Astrocyte of the cerebellum (primary cell): ENCODE measurements at regions not wholly inside any gene's neighbourhood (a gene's known extent, or its start where the extent isn't known, plus 50 kb on each side); places are given as distances from the start of the nearest gene placed in this dataset.

ENCODE experiments used
- DNase-seq: peaks from one replicate; pipeline ENCODE4 v3.0.0-alpha.2; 2011; ENCODE audit warnings: low read depth
- H3K4me3 ChIP-seq: 2 replicates; pipeline ENCODE4 v1.5.1; 2011; ENCODE audit warnings: mild to moderate bottlenecking, low read depth, low read length, moderate library complexity
- in situ Hi-C: cut with HindIII; loops from 2 replicates; pipeline ENCODE4 v1.10.0; 2017; ENCODE audit warnings: low sequenced_read_pairs
- TF ChIP-seq, protein P1 (sequence below): IDR thresholded peaks from 2 replicates; pipeline ENCODE4 v1.5.1; 2012; ENCODE audit warnings: low read length, low read depth, moderate library complexity, mild to moderate bottlenecking; ENCODE audit errors: missing control alignments

DNA sequence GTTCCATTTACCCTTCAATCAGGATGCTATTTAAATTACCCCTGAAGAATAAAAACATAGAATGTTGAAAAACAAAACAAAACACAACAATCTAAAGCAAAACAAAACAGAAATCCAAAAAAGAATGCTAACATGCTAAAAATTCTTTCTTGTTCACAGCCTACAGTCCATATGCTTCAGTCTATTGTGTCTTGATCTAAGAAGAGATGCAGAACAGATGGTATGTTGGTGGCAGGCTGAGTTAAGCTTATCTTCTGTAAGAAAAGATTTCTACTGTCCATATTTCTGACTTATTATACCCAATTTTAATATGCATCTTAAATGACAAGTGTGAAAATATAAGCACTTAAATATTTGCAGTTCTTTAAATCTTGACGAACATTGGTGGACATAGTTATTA, 356.1 kb upstream of the SLITRK1 start:
- in situ Hi-C loops, result no loop called here
- H3K4me3 ChIP-seq, result no peak overlapping the region
- TF ChIP-seq, protein P1, sequence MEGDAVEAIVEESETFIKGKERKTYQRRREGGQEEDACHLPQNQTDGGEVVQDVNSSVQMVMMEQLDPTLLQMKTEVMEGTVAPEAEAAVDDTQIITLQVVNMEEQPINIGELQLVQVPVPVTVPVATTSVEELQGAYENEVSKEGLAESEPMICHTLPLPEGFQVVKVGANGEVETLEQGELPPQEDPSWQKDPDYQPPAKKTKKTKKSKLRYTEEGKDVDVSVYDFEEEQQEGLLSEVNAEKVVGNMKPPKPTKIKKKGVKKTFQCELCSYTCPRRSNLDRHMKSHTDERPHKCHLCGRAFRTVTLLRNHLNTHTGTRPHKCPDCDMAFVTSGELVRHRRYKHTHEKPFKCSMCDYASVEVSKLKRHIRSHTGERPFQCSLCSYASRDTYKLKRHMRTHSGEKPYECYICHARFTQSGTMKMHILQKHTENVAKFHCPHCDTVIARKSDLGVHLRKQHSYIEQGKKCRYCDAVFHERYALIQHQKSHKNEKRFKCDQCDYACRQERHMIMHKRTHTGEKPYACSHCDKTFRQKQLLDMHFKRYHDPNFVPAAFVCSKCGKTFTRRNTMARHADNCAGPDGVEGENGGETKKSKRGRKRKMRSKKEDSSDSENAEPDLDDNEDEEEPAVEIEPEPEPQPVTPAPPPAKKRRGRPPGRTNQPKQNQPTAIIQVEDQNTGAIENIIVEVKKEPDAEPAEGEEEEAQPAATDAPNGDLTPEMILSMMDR, result no peak
- DNase-seq, result no peak

DNA sequence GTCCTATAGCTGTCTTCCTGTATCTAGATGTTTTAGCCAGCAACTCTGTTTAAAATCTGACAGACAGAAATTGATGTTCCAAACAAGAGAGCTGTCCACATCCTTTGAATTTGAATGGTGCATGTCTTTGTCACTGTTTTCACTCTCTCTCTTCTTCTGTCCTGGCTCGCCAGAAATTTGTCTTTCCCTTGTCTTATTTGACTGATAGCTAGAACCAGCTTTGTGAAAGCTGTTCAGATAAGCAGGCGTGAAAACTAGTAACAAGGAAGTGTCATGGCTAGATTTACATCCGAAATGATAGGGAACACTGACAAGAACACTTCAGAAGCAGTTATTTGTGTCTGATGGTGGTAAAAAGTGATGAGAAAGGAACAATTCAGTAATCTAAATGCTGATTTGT, 354.9 kb upstream of the SLITRK1 start:
- DNase-seq, result no peak
- H3K4me3 ChIP-seq, result no peak overlapping the region
- TF ChIP-seq, protein P1, result no peak
- in situ Hi-C loops, result no loop called here

DNA sequence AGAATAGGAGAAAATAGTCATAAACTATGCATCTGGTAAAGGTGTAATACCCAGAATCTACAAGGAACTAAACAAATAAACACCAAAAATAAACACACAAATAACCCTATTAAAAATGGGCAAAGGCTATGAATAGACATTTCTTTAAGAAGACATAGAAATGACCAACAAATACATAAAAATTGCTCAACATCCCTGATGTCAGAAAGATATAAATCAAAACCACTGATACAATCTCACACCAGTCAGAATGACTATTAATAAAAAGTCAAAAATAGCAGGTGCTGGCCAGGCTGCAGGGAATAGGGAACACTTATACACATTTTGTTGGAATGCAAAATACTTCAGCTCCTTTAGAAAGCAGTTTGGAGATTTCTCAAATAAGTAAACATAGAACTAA, 352.1 kb upstream of the SLITRK1 start:
- DNase-seq, result no peak
- TF ChIP-seq, protein P1, result no peak
- no peak overlapping the region for H3K4me3 ChIP-seq
- in situ Hi-C loops, result no loop called here

DNA sequence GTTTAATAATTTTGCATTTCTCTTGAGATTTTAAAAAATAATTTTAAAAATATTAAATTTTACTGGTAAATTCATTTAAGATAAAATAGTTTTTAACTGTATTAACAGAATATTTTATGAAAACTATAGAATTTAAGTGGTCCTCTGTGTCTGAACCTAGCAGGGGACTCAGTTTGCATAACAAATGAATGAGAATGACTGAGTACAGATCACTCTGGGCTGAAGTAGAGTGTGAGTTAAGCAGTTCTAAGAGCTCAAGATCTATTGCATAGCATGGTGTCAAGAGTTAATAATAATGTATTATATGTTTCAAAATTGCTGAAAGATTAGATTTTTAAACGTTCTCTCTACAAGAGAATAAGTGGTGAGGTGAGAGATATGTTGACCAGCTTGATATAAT, 348.3 kb upstream of the SLITRK1 start:
- TF ChIP-seq, protein P1, result no peak
- DNase-seq, result no peak
- in situ Hi-C loops, result no loop called here
- H3K4me3 ChIP-seq, result no peak overlapping the region

DNA sequence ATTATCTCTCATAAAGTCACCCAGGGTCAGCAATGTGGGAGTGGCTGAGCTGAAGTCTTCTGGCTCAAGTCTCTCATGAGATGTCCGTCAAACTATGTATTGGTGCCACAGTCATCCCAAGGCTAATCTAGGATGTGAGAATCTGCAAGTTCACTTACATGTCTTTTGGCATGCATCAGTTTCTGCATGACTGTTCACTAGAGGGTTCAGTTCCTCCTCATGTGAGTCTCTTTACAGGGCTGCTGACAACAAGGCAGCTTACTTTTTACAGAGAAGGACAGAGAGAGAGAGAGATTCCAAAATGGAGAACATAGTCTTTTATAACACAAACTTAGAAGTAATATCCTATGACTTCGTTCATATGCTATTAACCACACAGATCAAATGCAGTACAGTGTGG, 328.8 kb upstream of the SLITRK1 start:
- TF ChIP-seq, protein P1, result no peak
- in situ Hi-C loops, result no loop called here
- no peak for DNase-seq

DNA sequence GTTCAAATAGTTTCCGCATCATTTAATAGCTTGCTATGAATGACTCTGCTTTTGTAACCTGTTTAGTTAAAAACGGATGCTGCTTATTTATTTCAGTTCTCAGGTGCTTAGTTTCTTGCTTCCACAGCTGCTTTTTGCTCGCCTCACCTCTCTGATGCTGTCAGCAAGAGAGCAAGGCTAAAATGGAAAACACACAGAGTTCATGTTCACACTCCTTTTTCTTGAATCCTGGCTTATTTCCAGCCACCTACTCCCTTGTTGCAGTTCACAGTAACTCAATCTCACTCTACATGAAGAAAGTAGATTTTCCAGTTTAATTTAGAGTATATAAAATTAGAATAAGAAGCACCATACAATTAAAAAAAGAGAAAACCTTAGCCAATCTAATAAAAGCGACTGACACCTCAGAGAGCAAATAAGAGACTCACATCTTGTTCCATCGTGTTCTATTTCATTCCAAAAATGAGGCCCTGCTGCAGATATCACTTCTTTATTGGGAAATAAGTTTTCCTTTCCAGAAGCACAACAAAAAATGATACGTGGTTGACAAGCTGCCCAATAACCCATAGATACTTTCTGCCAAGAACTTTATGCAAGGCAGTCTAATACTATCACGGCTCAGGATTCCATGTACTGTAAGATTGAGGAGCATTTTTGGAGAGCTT, 326.1 kb upstream of the SLITRK1 start:
- no peak overlapping the region for H3K4me3 ChIP-seq
- no peak for DNase-seq
- in situ Hi-C loops, result no loop called here
- TF ChIP-seq, protein P1, result no peak

More for the DNA sequence above, 328.8 kb upstream of the SLITRK1 start:
- no peak overlapping the region for H3K4me3 ChIP-seq
